Activated B cell treated with CpG ODN at 0.5 μM for 24 hours (primary cell): ENCODE measurements at regions not wholly inside any gene's neighbourhood (a gene's known extent, or its start where the extent isn't known, plus 50 kb on each side); places are given as distances from the start of the nearest gene placed in this dataset.

Source experiments
- ATAC-seq: fragments of 200-7000 bp; cut with Tn5 transposase; one replicate; pipeline ENCODE4 v1.10.0; 2021; ENCODE audit warnings: low read depth, mild to moderate bottlenecking, moderate library complexity
- CTCF ChIA-PET: fragments of 350-600 bp; sonication (Branson Sonifier 250); formaldehyde crosslinking; loops from one replicate; lab custom pipeline; 2021; ENCODE audit warnings: antibody characterized with exemption; lab: Charles Lee
- POLR2A ChIA-PET: fragments of 350-600 bp; sonication (Branson Sonifier 250); formaldehyde crosslinking; loops from one replicate; lab custom pipeline; 2021; ENCODE audit warnings: antibody characterized with exemption; lab: Charles Lee
- DNase-seq: peaks from one replicate; pipeline ENCODE4 v3.0.0; 2022
- H3K27ac Mint-ChIP-seq: one replicate; pipeline ENCODE4 v1.8.0; 2020; ENCODE audit warnings: mixed read lengths
- H3K27me3 Mint-ChIP-seq: one replicate; pipeline ENCODE4 v1.8.0; 2021; ENCODE audit warnings: mixed read lengths
- H3K36me3 Mint-ChIP-seq: one replicate; pipeline ENCODE4 v1.8.0; 2021; ENCODE audit warnings: low read depth, mixed read lengths
- H3K4me1 Mint-ChIP-seq: one replicate; pipeline ENCODE4 v1.8.0; 2021; ENCODE audit warnings: mixed read lengths
- H3K4me3 Mint-ChIP-seq: one replicate; pipeline ENCODE4 v1.8.0; 2020; ENCODE audit warnings: mild to moderate bottlenecking, mixed read lengths
- H3K9me3 Mint-ChIP-seq: one replicate; pipeline ENCODE4 v1.8.0; 2020; ENCODE audit warnings: mixed read lengths
- CTCF ChIP-seq: fragments of 200-600 bp; IDR thresholded peaks from one replicate; pipeline ENCODE4 v1.8.0; 2022; ENCODE audit warnings: antibody characterized with exemption, mild to moderate bottlenecking
- intact Hi-C: fragments of 100-400 bp; cut with micrococcal nuclease; formaldehyde crosslinking; loops from one replicate; pipeline ENCODE4 v1.15.1; 2024

DNA sequence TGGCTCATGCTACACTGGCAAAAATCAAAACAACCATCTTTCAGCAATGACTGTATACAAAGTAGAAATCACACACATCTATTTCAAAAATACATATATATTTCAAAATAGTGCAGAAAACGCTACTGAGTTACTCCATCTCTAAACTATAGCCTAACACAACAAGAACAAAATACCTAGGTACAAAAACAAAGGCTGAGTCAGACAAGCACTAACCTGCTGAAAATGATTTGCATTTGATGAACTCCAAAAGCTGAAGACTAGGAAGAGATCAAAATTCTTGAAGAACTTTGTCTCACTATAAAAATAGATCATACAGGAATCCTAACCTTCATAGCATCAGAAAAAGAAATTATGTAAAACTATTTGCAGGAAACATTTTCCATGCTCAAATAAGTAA, 381.6 kb downstream of the EFNB2 start:
- intact Hi-C loops: no loop called here
- no peaks in the 10 kb centered on the region for H3K36me3 Mint-ChIP-seq
- no peak for ATAC-seq

DNA sequence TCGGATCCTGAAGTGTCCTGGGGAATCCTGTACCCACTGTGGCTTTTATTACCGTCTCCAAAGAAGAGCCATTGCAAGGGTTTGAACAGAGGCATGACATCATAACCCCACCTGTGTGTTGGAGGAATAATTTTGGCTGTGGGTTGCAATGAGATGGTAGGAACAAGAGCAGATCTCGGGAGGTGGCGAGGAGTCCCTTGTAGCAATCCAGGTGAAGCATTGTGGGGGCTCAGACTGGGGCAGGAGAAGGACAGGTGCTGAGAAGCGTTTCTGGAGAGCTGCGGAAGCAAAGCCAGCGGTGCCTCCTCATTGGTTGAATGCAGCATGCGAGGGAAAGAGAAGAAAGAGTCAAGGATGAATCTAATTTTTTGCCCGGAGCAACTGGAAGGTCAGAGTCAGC, 382.4 kb downstream of the EFNB2 start:
- no peak for DNase-seq
- Mint-ChIP-seq H3K4me1 (no peaks in the 10 kb centered on the region), H3K9me3 (peaks cover 2% of the 10 kb centered on the region), H3K27ac (no peak overlapping the region), H3K4me3 (no peak overlapping the region), H3K36me3 (no peaks in the 10 kb centered on the region), H3K27me3 (no peaks in the 10 kb centered on the region)
- TF ChIP-seq CTCF: no peak
- intact Hi-C loops: no loop called here
- ChIA-PET CTCF (no interaction called here), POLR2A (no interaction called here)
- ATAC-seq: no peak

More for the DNA sequence above, 381.6 kb downstream of the EFNB2 start:
- H3K4me1 Mint-ChIP-seq: no peaks in the 10 kb centered on the region
- H3K9me3 Mint-ChIP-seq: peaks cover 6% of the 10 kb centered on the region
- no peak overlapping the region for H3K27ac Mint-ChIP-seq
- H3K4me3 Mint-ChIP-seq: no peak overlapping the region
- no peaks in the 10 kb centered on the region for H3K27me3 Mint-ChIP-seq
- no peak for TF ChIP-seq CTCF
- ChIA-PET POLR2A (no interaction called here), CTCF (no interaction called here)
- DNase-seq: no peak

DNA sequence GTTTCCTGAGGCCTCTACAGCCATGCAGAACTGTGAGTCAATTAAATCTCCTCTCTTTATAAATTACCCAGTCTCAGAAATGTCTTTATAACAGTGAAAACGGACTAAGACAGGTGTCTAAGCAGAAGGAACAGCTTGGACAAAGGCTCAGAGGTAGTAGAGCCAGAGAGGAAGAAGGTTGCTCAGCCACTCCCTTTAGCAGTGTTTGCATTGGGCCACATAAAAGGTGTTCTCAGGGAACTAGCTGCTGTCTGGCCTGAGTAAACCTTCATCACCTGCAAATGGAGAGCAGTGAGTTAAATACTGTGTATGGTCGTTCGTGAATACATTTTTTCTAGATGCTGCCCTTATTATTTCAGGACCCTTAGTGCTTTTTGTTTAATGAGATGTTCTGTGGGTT, 383.4 kb downstream of the EFNB2 start:
- CTCF ChIA-PET: no interaction called here
- no peaks in the 10 kb centered on the region for H3K4me1 Mint-ChIP-seq
- no peak overlapping the region for H3K27ac Mint-ChIP-seq
- ATAC-seq (no peak), DNase-seq (no peak)
- H3K4me3 Mint-ChIP-seq: no peak overlapping the region
- POLR2A ChIA-PET: no interaction called here
- intact Hi-C loops: no loop called here
- H3K27me3 Mint-ChIP-seq: no peaks in the 10 kb centered on the region
- H3K36me3 Mint-ChIP-seq: no peaks in the 10 kb centered on the region
- TF ChIP-seq CTCF: no peak
- H3K9me3 Mint-ChIP-seq: peaks cover 2% of the 10 kb centered on the region

GRCh38 chr13:106151056-106151699, 384.3 kb downstream of the EFNB2 start:
- TF ChIP-seq CTCF: no peak
- Mint-ChIP-seq H3K27me3 (no peaks in the 10 kb centered on the region), H3K36me3 (no peaks in the 10 kb centered on the region), H3K27ac (no peak overlapping the region), H3K9me3 (peaks cover 2% of the 10 kb centered on the region), H3K4me1 (no peaks in the 10 kb centered on the region), H3K4me3 (no peak overlapping the region)
- ATAC-seq: no peak
- no peak for DNase-seq
- intact Hi-C loops: no loop called here
- ChIA-PET CTCF (no interaction called here), POLR2A (no interaction called here)

DNA sequence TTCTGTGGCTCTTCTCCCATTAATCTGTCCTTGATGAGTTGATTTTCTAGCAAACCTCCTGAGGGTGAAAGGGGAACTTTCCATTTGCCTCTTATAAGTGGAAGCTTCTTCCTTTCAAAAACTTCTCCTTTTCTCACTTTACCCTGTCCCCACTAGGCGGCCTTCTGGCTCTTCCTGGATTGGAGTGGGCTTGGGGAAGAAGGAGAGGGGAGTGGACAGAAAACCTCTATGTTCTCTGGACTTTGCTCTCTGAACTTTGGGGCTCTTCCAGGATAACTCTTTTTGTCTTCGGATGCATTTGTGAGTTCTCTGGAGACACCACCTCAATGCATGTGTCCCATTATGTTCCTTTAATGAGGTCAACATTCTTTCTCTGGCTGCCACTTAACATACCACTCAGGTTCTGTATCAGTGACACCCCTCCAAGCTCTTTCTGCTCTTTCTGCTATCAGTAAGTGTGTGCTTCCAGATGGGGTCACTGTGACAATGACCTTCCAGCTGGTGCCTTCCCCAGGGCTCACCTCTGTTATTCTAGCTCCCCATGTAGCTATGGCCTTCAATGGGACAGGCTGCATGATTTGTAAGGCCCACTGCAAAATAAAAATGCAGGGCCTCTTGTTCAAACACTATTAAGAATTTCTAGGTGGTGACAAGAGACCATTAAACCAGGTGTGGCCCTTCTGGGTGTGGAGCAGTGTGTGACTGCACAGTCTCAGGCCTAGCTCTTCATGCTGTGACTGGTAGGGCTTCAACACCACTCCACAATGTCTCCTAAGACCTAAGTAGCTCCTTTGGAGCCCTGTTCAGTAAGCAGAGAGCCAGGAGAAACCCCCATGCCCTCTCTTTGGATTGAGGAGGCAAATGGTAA, 389.2 kb downstream of the EFNB2 start:
- no peak for TF ChIP-seq CTCF
- no peak overlapping the region for H3K27ac Mint-ChIP-seq
- no peaks in the 10 kb centered on the region for H3K27me3 Mint-ChIP-seq
- H3K4me3 Mint-ChIP-seq: no peak overlapping the region
- no peaks in the 10 kb centered on the region for H3K4me1 Mint-ChIP-seq
- DNase-seq (no peak), ATAC-seq (no peak)
- H3K9me3 Mint-ChIP-seq: peaks cover 2% of the 10 kb centered on the region
- no peaks in the 10 kb centered on the region for H3K36me3 Mint-ChIP-seq
- CTCF ChIA-PET: no interaction called here
- POLR2A ChIA-PET: no interaction called here
- intact Hi-C loops: no loop called here
